NCI-H748 treated with DMSO at 0.1 percent for 48 hours (cell line): ENCODE measurements at regions not wholly inside any gene's neighbourhood (a gene's known extent, or its start where the extent isn't known, plus 50 kb on each side); places are given as distances from the start of the nearest gene placed in this dataset.
"Not testable (repeated sequence)": the region's sequence is repeated elsewhere in the genome, so short reads cannot be mapped to it uniquely, and the experiment has no call there.

ENCODE experiments used
- DNase-seq: peaks from one replicate; lab custom pipeline; 2025; lab: John Stamatoyannopoulos, UW

DNA sequence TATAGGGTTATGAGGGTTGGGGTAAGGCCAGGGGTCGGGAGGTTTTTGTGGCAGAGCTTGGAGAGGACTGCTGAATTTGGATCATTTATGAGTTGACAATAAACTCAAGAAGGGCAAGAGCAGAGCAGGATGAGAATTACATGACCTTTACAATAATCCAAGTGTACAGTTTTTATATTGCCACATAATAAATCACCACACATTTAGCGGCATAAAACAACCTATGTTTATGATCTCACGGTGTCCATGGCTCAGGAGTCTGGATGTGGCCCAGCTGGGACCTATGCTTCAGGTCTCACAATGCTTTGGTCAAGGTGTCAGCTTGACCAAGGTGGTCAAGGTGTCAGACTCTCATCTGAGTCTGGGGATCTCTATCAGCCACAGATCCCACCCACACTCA is 118.3 kb upstream of the WSCD1 start:
- no peak for DNase-seq

DNA sequence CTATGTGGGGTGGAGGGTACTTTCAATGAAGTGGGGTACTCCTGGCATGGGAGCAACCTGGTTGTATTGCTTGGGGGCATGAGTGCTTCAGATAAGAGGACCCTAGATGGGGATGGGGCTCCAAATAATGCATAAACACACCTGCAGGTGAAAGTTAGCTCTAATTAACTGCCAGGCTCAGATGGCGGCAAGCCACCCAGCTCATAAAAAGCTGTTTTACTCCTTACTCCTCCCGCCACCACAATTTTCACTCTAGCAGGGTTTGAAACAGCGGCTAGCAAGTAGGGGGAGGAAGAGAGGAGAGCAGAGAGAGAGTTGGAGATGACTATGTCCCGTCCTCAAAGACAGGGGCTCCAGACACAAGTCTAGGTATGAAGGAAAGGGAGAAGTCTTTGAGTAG is 117.7 kb upstream of the WSCD1 start:
- no peak for DNase-seq

DNA sequence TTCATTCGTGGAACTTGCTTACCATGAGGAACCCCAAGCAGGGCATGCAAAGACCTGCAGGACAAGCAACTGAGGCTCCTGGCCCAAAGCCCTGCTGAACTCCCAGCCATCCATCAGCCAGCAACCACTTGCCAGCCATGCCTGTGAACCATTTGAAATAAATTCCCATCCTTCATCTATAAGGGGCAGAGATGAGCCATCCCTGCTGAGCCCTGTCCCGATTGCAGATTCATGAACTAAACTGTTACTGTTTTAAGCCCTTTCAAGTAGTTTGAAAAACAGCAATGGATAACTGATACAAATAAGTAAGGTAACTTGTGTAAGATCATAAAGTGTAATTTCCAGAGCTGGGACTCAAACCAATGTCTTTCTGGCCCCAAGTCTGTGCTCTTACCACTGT is 114.4 kb upstream of the WSCD1 start:
- DNase-seq = no peak

DNA sequence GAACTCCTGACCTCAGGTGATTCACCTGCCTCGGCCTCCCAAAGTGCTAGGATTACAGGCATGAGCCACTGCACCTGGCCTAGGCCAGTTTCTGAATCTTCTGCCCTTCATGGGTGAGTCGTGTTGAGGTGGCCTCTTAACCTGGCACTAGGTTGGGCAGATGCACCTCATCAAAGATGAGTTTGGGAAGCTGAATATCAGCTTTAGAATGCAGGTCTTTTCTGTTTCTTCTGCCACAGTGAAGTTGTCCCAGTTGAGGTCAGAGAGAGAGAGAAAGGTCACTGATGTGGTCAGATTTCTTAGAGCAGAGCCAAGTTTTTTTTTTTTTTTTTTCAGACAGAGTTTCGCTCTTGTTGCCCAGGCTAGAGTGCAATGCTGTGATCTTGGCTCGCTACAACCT is 111.3 kb upstream of the WSCD1 start:
- no peak for DNase-seq

DNA sequence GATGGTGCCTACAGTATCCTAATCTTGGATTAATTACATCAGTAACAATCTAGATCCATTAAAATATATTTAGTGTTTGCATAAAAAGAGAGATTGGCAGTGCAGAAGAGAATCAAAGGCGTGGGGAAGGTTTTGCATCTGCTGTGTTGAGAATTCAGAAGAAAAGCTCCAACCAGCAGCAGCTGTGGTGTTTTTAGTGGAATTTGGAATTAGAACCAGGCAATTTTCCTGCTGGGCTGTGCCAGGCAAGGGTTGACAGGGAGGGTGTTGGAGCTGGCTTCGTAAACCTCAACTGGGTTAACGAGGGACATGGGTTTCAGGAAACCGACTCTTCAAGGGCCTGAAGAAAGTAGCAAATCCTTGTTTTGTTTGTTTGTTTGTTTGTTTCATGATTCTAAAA is 107.8 kb upstream of the WSCD1 start:
- no peak for DNase-seq

DNA sequence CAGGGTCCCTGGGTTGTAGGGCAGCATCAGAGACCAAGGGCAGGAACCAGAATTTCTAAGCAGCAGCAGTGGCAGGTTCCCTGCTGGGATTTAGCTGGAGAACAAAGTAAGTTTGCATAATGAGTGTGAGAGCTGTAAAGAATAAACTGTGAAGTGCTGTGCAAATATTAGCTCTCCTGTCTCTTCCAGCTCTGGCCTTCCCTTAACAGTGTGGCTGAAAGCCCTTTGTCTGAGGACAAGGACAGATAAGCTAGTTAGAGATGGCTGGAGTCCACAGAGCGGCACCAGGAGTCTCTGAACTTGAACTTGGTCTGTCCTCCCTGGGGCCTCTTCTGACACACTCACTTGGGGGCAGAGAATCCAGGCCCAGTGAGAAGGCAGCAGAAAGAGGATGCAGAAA is 98.2 kb upstream of the WSCD1 start:
- DNase-seq = peak; percentile 96

DNA sequence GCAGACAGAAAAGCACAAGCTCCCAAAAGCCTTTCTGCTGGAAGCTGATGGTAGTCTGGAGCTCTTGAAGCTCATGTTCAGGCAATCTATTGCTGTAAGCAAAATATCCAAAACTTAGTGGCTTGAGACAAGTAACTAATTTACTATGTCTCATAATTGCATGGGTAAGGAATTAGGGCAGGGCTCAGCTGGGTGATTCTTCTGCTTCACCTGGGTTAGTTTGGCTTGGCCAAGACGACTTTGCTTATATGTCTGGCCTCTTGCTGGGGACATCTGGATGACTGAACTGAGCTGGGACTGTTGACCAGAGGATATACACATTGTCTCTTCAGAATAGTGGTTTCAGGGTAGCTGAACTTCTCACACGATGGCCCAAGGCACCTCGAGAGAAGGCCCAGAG is 96.8 kb upstream of the WSCD1 start:
- no peak for DNase-seq

DNA sequence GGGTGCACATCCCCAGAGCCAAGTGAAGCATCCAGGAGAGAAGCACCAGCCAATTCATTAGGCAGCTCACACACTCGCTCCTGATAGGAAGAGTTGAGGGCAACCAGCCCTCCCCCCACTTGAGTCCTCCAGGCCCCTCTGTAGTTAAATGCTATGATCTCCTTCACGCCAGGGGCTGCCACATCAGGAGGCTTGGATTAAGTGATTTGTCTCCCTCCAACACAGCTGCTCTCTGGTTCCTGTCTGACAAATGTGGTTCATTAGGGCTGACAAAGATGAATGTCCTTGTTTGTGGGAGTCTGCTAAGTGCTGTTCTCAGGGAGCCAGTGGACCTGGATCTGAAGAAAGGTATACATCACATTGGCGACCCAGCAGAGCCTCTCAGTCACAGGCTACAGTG is 94.5 kb upstream of the WSCD1 start:
- DNase-seq = no peak

DNA sequence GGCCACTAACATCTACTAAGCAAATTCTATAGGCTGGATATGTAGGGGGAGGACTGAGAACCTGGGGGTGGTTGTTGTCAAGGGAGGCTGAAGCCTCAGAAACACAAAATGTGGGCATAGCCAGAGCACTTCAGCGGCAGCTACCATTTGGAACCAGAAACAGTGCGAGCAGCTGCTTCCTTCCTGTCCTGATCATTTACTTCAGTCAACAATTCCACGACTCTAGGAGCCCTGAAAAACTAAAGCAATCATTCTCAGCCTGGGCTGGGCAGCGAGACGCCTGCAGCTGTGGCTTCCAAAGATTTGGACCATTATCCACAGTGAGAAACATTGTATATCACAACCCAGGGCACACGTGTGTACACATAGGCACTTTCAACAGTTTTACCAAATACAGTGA is 93.9 kb upstream of the WSCD1 start:
- DNase-seq = no peak

DNA sequence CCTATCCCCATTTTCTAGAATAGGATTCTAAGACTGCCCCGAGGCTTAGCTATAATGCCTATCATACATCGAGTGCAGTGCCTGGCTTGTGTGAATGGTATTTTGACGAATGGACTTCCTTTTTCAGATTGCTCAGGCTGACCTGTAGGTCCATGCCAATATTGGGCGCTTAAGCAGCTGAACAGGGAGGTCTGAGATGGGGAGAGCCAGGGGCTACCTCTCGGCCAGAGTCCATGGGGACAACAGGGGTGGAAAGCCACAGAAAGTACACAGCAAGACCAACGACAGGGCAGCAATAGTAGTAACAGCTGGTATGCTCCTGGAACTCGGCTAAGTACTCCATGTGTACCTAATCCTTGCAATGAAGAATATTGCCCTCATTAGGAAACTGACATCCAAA is 91.7 kb upstream of the WSCD1 start:
- DNase-seq = no peak

DNA sequence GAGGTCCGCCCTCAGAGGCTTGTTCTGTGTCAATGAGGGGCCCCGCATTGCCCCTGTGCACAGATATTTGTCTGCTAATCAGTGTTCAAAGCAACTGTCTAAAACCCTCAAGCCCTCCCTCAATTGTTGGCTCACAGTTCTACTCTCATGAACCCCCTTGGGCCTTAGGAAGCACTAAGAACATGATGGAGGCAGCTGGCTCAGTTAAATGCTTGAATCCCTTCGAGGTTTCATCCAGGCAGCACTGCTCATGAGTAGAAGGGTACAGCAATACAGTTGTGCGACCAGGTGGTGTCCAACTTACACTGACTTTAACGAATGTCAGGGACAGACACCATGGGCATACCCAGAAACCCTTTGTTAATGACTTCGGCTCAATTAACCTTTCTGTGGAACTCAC is 89.2 kb upstream of the WSCD1 start:
- no peak for DNase-seq

DNA sequence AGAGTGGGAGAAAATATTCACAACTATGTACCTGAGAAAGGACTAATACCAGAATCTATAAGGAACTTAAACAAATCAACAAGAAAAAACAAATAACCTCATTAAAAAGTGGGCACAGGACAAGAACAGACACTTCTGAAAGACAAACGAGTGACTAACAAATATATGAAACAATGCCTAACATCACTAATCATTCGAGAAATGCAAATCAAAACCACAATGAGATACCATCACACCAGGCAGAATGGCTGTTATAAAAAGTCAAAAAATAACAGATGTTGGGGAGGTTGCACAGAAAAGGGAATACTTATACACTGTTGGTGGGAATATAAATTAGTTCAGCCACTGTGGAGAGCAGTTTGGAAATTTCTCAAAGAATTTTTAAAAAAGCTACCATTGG is 83.5 kb upstream of the WSCD1 start:
- no peak for DNase-seq

DNA sequence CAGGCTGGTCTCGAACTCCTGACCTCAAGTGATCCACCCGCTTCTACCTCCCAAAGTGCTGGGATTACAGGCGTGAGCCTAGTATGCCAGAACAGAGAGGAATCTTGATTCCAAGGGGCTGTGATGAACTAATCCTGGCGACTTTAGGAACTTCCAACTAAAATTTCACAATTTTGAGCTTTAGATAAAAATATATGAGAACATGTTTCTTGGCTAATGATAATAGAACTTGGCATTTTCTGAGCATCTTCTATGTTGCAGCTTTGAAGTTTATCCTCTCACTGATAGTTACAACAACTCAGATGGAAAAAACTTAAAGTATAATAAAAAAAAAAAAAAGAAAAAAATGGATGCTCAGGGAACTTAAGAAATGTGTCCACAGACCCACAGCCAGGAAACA is 69.8 kb upstream of the WSCD1 start:
- DNase-seq = no peak

DNA sequence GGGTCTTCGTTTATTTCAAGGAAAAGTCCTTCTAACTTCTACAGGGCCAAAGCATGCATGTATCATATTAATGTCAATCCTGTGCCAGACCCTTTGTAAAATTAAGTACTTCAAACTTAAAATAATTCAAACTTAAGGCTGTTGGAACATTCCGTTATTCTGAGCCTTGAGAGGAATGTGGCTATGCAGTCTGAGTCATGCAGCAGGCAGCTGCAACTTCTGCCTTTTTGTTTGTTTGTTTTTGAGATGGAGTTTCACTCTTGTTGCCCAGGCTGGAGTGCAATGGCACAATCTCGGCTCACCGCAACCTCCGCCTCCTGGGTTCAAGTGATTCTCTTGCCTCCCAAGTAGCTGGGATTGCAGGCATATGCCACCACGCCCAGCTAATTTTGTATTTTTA is 67.0 kb upstream of the WSCD1 start:
- DNase-seq = not testable (repeated sequence)

DNA sequence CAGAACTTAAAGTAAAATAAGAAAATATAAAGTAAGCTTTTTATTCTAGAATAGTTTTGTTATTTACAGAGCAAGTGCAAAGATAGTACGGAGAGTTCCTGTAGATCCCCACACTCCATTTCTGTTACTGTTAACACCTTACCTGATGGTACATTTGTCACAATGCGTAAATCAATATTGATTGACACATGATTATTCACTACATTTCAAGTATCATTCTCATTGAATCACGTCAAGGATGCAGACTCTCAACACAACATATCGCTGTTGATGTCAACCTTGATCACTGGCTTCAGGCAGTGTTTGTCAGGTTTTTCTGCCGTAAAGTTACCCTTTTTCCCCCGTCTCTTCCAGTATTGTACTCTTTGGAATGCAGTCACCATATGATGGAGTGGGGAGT is 64.2 kb upstream of the WSCD1 start:
- DNase-seq = no peak

DNA sequence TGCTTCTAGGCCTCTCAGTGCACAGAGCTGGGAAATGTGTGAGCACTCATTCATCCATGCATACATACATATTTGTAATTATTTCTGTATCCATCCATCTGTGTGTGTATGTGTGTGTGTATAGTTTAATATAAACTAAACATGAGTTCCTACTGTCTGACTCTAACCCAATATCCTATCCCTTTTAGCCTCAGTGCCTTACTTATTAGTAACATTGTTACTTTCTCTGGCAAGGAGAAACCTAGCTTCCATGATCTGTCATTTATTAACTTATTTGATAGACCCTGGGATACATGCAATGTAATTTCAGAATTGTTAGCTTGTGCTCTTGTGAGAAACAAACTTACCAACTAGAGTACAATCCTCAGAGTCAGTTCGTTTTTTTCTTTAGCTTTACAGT is 59.0 kb upstream of the WSCD1 start:
- no peak for DNase-seq

DNA sequence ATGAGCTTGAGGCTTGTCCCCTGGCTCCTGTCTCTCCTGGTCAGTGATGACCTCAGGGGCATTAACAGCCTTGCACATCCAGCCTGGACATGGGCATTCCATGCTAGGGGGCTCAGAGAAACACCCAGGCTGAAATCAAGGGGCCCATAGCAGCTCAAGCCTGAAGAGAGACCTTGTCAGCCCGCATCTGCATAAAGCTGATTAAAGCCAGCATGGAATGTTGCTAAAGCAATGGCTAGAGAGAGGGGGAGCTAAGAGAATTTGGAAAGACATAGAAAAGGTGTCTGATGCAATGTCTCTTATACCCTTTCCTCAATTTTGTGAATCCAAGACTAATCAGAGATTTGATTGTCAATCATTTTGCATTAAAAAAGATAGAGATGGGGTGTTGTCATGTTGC is 51.4 kb upstream of the WSCD1 start:
- DNase-seq = no peak

DNA sequence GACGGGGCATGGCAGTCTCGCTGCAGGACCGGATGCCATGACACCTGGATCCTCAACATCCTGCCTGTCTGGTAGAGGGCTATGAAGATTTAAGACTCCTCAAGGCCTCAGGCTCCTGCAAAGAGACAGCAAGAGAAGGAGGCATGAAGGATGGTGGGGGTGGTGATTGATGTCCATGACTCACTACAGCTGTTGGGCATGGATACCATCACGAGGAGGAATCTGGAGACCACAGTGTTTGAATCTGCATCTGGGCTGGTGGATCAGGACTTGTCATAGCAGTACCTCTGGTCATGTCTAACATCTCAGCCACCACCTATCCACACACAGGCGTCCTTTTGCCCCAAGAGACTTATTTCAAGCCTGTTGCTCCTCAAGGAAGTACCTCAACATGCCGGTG is 50.2 kb upstream of the WSCD1 start:
- no peak for DNase-seq

DNA sequence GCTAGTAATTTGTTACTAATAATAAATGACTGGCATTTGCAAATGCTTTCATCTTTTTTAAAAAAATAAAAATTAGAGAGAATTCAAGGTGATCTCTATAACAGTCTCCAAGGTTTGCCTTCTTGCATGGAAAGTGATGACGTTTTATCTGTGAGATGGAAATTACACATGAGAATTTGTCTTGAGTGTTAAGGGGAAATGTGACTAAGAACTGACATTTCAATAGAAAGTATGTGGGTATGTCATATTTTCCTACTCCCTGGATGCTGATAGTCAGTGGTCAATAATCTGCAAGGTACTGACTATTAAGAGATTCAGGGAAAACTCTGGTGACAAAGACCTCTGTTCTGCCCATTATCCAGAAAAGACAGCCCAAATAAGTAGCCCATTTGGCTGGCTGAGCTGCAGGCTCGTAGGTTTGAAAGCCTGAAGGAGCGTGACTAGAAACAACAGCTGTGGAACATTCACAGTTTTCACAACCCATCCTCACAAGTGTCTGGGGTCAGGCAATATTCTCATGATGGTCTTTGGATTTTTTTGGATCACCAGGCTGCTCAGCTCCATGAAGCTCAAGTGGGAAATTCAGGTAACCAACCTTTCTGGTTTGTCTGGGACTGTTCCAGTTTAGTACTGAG is 49.7 kb upstream of the WSCD1 start:
- no peak for DNase-seq
